Ecto neural progenitor cell (in vitro differentiated cells): ENCODE measurements at regions not wholly inside any gene's neighbourhood (a gene's known extent, or its start where the extent isn't known, plus 50 kb on each side); places are given as distances from the start of the nearest gene placed in this dataset.
"Not testable (repeated sequence)": the region's sequence is repeated elsewhere in the genome, so short reads cannot be mapped to it uniquely, and the experiment has no call there.

Experiments used
- DNase-seq: peaks from one replicate; pipeline ENCODE4 v3.0.0-alpha.2; 2018; ENCODE audit warnings: low spot score

GRCh38 chr17:71019699-71020098, 850.4 kb downstream of the KCNJ2 start:
- DNase-seq: no peak

GRCh38 chr17:71022758-71023157, 853.4 kb downstream of the KCNJ2 start:
- no peak for DNase-seq

- no peak for DNase-seq
Observed at GRCh38 chr17:71023249-71024030, 854.1 kb downstream of the KCNJ2 start.

- no peak for DNase-seq
Observed at GRCh38 chr17:71024172-71024571, 854.8 kb downstream of the KCNJ2 start.

GRCh38 chr17:71024969-71025368, 855.6 kb downstream of the KCNJ2 start:
- DNase-seq: no peak

GRCh38 chr17:71029246-71029645, 859.9 kb downstream of the KCNJ2 start:
- no peak for DNase-seq

- DNase-seq: not testable (repeated sequence)
Observed at GRCh38 chr17:71031286-71031685, 862.0 kb downstream of the KCNJ2 start.

GRCh38 chr17:71032746-71033273, 863.5 kb downstream of the KCNJ2 start:
- peak; percentile 76 for DNase-seq

- DNase-seq: no peak
Observed at GRCh38 chr17:71033336-71033735, 864.0 kb downstream of the KCNJ2 start.

- DNase-seq: no peak
Observed at GRCh38 chr17:71035226-71035625, 865.9 kb downstream of the KCNJ2 start.

- no peak for DNase-seq
Observed at GRCh38 chr17:71037386-71037785, 868.1 kb downstream of the KCNJ2 start.

GRCh38 chr17:71039391-71039790, 870.1 kb downstream of the KCNJ2 start:
- no peak for DNase-seq

- no peak for DNase-seq
Observed at GRCh38 chr17:71052971-71053370, 883.6 kb downstream of the KCNJ2 start.

- DNase-seq: no peak
Observed at GRCh38 chr17:71055128-71055527, 885.8 kb downstream of the KCNJ2 start.

- DNase-seq: no peak
Observed at GRCh38 chr17:71057448-71057847, 888.1 kb downstream of the KCNJ2 start.

- no peak for DNase-seq
Observed at GRCh38 chr17:71057938-71058337, 888.6 kb downstream of the KCNJ2 start.

- DNase-seq: no peak
Observed at GRCh38 chr17:71063127-71063526, 893.8 kb downstream of the KCNJ2 start.

- no peak for DNase-seq
Observed at GRCh38 chr17:71063559-71063958, 894.2 kb downstream of the KCNJ2 start.

- no peak for DNase-seq
Observed at GRCh38 chr17:71067669-71068407, 898.5 kb downstream of the KCNJ2 start.

GRCh38 chr17:71068408-71068750, 899.0 kb downstream of the KCNJ2 start:
- no peak for DNase-seq

- DNase-seq: no peak
Observed at GRCh38 chr17:71071041-71071440, 901.7 kb downstream of the KCNJ2 start.

- DNase-seq: no peak
Observed at GRCh38 chr17:71071837-71072236, 902.5 kb downstream of the KCNJ2 start.

- DNase-seq: no peak
Observed at GRCh38 chr17:71080937-71081336, 911.6 kb downstream of the KCNJ2 start.
